Endothelial cell of umbilical vein (primary cell): ENCODE measurements at regions not wholly inside any gene's neighbourhood (a gene's known extent, or its start where the extent isn't known, plus 50 kb on each side); places are given as distances from the start of the nearest gene placed in this dataset.

Source experiments
- CTCF ChIP-seq, 2 donors: IDR thresholded peaks; 1 replicate in 1 of 2; 2 replicates in 1 of 2; pipeline ENCODE4 v1.5.1; 2011; ENCODE audit warnings: low read length in 2 of 2, mild to moderate bottlenecking in 2 of 2, moderate library complexity in 2 of 2, control low read depth in 1 of 2, inconsistent platforms in 1 of 2, low read depth in 1 of 2; ENCODE audit not compliant: insufficient read depth in 1 of 2; ENCODE audit errors: extremely low read depth in 1 of 2
- EZH2 ChIP-seq: IDR thresholded peaks from 2 replicates; pipeline ENCODE4 v1.6.1; 2012; ENCODE audit warnings: borderline replicate concordance, low read depth, mild to moderate bottlenecking, moderate library complexity, low read length, inconsistent platforms; ENCODE audit not compliant: severe bottlenecking
- FOS ChIP-seq: IDR thresholded peaks from 2 replicates; pipeline ENCODE4 v1.6.1; 2011; ENCODE audit warnings: mild to moderate bottlenecking, low read length, moderate library complexity, borderline replicate concordance; ENCODE audit not compliant: insufficient read depth
- JUN ChIP-seq: IDR thresholded peaks from 2 replicates; pipeline ENCODE4 v1.6.1; 2011; ENCODE audit warnings: borderline replicate concordance, low read depth; ENCODE audit not compliant: insufficient read length, insufficient read depth
- MAX ChIP-seq: IDR thresholded peaks from 2 replicates; pipeline ENCODE4 v1.6.1; 2011; ENCODE audit not compliant: insufficient read depth, insufficient read length
- MYC ChIP-seq: IDR thresholded peaks from one replicate; pipeline ENCODE4 v1.6.1; 2011; ENCODE audit warnings: mild to moderate bottlenecking, low read depth, low read length
- POLR2AphosphoS5 ChIP-seq: IDR thresholded peaks from 2 replicates; pipeline ENCODE4 v1.6.1; 2012; ENCODE audit warnings: low read depth, mild to moderate bottlenecking, control low read depth, low read length, moderate library complexity; ENCODE audit not compliant: insufficient read depth

- TF ChIP-seq MAX (no peak), CTCF (IDR thresholded peaks at IDR 0.05; ENCODE audit: extremely low read depth in 1 of 2, insufficient read depth in 1 of 2, low read depth in 1 of 2, low read length in 2 of 2) (no peak), JUN (no peak), EZH2 (no peak), POLR2AphosphoS5 (no peak), FOS (no peak), MYC (no peak)
These were observed 62.3 kb downstream of the IER5 start for GRCh38 chr1:181150842-181151241.
